ENCODE measurements at regions not wholly inside any gene's neighbourhood (a gene's known extent, or its start where the extent isn't known, plus 50 kb on each side); places are given as distances from the start of the nearest gene placed in this dataset.

GRCh38 chr6:133768656-133769295, 120.1 kb upstream of the TCF21 start:
- TF ChIP-seq ZFX (IDR thresholded peaks at IDR 0.05) (no peak), CTCF (conservative IDR thresholded peaks at IDR 0.05) (no peak)
- H3K27ac ChIP-seq = no peak overlapping the region

- TF ChIP-seq ZFX (IDR thresholded peaks at IDR 0.05) (no peak), CTCF (conservative IDR thresholded peaks at IDR 0.05) (no peak)
- no peak overlapping the region for H3K27ac ChIP-seq
Observed at GRCh38 chr6:133769463-133769862, 119.5 kb upstream of the TCF21 start.

GRCh38 chr6:133772567-133772966, 116.3 kb upstream of the TCF21 start:
- TF ChIP-seq ZFX (IDR thresholded peaks at IDR 0.05) (no peak), CTCF (conservative IDR thresholded peaks at IDR 0.05) (no peak)
- H3K27ac ChIP-seq = no peak overlapping the region

GRCh38 chr6:133773776-133774175, 115.1 kb upstream of the TCF21 start:
- no peak overlapping the region for H3K27ac ChIP-seq
- no peak for TF ChIP-seq ZFX (IDR thresholded peaks at IDR 0.05)
- TF ChIP-seq CTCF (conservative IDR thresholded peaks at IDR 0.05) = no peak

GRCh38 chr6:133774356-133774755, 114.6 kb upstream of the TCF21 start:
- no peak overlapping the region for H3K27ac ChIP-seq
- TF ChIP-seq ZFX (IDR thresholded peaks at IDR 0.05) = no peak

GRCh38 chr6:133778414-133779130, 110.3 kb upstream of the TCF21 start:
- TF ChIP-seq ZFX (IDR thresholded peaks at IDR 0.05) = no peak
- no peak for TF ChIP-seq CTCF (conservative IDR thresholded peaks at IDR 0.05)

GRCh38 chr6:133779916-133780695, 108.8 kb upstream of the TCF21 start:
- TF ChIP-seq ZFX (IDR thresholded peaks at IDR 0.05) (no peak), CTCF (conservative IDR thresholded peaks at IDR 0.05) (no peak)
- H3K27ac ChIP-seq = no peak overlapping the region

More at GRCh38 chr6:133778414-133779130, 110.3 kb upstream of the TCF21 start:
- no peak overlapping the region for H3K27ac ChIP-seq
